ENCODE measurements at regions not wholly inside any gene's neighbourhood (a gene's known extent, or its start where the extent isn't known, plus 50 kb on each side); places are given as distances from the start of the nearest gene placed in this dataset.

DNA sequence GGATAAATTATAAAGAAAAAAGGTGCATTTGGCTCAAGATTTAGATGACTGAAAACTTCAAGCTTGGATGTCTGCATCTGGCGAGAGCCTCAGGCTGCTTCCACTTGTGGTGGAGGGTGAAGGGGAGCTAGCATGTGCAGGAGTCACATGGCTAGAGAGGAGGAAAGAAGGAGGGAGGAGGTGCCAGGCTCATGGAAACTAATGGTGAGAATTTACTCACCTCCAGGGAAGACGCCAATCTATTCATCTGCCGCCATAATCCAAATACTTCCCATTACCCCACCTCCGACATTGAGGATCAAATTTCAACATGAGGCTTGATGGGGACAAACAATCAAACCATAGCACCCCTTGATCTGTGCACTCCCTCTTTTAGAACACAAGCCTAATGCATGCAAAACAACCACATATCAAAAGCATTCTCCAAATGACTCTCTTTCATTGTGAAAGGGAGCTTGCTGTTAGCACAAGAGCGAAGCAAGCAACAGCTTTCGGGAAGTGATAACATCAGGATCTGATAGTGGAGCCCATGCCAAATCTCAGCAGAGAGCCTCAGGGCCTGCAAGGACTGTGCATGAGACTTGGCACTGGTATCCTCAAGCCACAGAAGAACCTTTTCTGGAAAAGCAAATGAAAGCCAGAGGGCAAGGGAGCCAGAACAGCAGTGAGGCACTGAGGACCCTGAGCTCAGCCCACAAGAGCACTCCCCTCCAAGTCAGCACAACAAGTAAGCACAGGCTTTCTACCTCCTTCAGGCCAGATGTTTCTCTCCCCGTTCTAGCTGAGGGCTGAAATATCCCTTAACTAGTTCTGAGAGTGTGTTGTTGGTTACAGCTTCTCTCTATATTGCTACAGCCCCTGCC is 50.2 kb upstream of the THBS1 start:
- intact Hi-C loops (cut with micrococcal nuclease; ENCODE audit: unreplicated experiment) = no loop called here
- POLR2A ChIA-PET (ENCODE audit: low non-redundant PET) = interaction anchor here (0.6 kb wide), 1 partner anchor 25 kb away, joined by 6 read pairs; no protein-coding TSS in a partner anchor
- no TSS peak for BruUV-seq (replicated peaks)
- H3K4me1 ChIP-seq (ENCODE audit: insufficient read depth, low read length, poor library complexity, severe bottlenecking) = no peaks in the 10 kb centered on the region
- H3K27ac ChIP-seq (ENCODE audit: low read depth, low read length, poor library complexity, severe bottlenecking) = no peak overlapping the region
- CTCF ChIA-PET = no interaction called here
- TF ChIP-seq, protein P1, sequence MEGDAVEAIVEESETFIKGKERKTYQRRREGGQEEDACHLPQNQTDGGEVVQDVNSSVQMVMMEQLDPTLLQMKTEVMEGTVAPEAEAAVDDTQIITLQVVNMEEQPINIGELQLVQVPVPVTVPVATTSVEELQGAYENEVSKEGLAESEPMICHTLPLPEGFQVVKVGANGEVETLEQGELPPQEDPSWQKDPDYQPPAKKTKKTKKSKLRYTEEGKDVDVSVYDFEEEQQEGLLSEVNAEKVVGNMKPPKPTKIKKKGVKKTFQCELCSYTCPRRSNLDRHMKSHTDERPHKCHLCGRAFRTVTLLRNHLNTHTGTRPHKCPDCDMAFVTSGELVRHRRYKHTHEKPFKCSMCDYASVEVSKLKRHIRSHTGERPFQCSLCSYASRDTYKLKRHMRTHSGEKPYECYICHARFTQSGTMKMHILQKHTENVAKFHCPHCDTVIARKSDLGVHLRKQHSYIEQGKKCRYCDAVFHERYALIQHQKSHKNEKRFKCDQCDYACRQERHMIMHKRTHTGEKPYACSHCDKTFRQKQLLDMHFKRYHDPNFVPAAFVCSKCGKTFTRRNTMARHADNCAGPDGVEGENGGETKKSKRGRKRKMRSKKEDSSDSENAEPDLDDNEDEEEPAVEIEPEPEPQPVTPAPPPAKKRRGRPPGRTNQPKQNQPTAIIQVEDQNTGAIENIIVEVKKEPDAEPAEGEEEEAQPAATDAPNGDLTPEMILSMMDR (conservative IDR thresholded peaks at IDR 0.05; ENCODE audit: low read depth, low read length) = no peak
- no peak for TF ChIP-seq EZH2 (IDR thresholded peaks at IDR 0.05; ENCODE audit: borderline replicate concordance, low read depth, low read length, poor library complexity, severe bottlenecking)
- H3K9me3 ChIP-seq (ENCODE audit: low read depth, low read length, poor library complexity, severe bottlenecking) = no peaks in the 10 kb centered on the region
- H3K27me3 ChIP-seq (replicated peaks; ENCODE audit: insufficient read depth, low read depth, low read length, poor library complexity) = peaks cover 13% of the 10 kb centered on the region
- DNase-seq (ENCODE audit: low spot score) = no peak
- H3K4me3 ChIP-seq (ENCODE audit: low read depth, low read length, poor library complexity, severe bottlenecking) = no peak overlapping the region
- H3K36me3 ChIP-seq (ENCODE audit: insufficient read depth, low read length, poor library complexity, severe bottlenecking) = no peaks in the 10 kb centered on the region
